ENCODE measurements at regions not wholly inside any gene's neighbourhood (a gene's known extent, or its start where the extent isn't known, plus 50 kb on each side); places are given as distances from the start of the nearest gene placed in this dataset.

DNA sequence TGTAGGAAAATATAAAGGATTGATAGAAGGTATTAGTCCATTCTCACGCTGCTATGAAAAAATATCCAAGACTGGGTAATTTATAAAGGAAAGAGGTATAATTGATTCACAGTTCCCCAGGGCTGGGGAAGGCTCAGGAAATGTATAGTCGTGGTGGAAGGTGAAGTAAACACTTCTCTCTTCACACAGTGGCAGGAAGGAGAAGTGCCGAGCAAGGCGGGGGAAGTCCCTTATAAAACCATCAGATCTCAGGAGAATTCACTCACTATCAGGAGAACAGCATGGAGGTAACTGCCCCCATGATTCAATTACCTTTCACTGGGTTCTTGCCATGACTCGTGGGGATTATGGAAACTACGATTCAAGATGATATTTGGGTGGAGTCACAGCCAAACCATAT, 1806.0 kb downstream of the MRPL39 start:
- TF ChIP-seq CTCF (IDR thresholded peaks at IDR 0.05; ENCODE audit: low read length) (no peak), EZH2 (optimal IDR thresholded peaks at IDR 0.05; ENCODE audit: low read depth, low read length) (no peak)
